BLaER1 (cell line): ENCODE measurements at regions not wholly inside any gene's neighbourhood (a gene's known extent, or its start where the extent isn't known, plus 50 kb on each side); places are given as distances from the start of the nearest gene placed in this dataset.

Experiments
- H3K27ac ChIP-seq: shearing (Covaris generic); formaldehyde crosslinking; 2 replicates; pipeline ENCODE4 v1.8.1; 2022
- H3K27me3 ChIP-seq: shearing (Covaris generic); formaldehyde crosslinking; 2 replicates; pipeline ENCODE4 v1.8.1; 2022
- H3K36me3 ChIP-seq: shearing (Covaris generic); formaldehyde crosslinking; 2 replicates; pipeline ENCODE4 v1.8.1; 2022
- H3K4me1 ChIP-seq: shearing (Covaris generic); formaldehyde crosslinking; 2 replicates; pipeline ENCODE4 v1.8.1; 2022
- H3K4me2 ChIP-seq: shearing (Covaris generic); formaldehyde crosslinking; 2 replicates; pipeline ENCODE4 v1.8.1; 2022
- H3K4me3 ChIP-seq: shearing (Covaris generic); formaldehyde crosslinking; 2 replicates; pipeline ENCODE4 v1.8.1; 2022
- H3K9ac ChIP-seq: shearing (Covaris generic); formaldehyde crosslinking; 2 replicates; pipeline ENCODE4 v1.8.1; 2022
- H3K9me3 ChIP-seq: shearing (Covaris generic); formaldehyde crosslinking; 2 replicates; pipeline ENCODE4 v1.8.1; 2022
- H4K20me1 ChIP-seq: shearing (Covaris generic); formaldehyde crosslinking; 2 replicates; pipeline ENCODE4 v1.8.1; 2022
- Cebpa-rat ChIP-seq: shearing (Covaris generic); IDR thresholded peaks from 2 replicates; pipeline ENCODE4 v1.8.1; 2022

GRCh38 chr3:182035324-182035723 lies 323.6 kb downstream of the SOX2 start:
- no peak for TF ChIP-seq Cebpa-rat
- no peaks in the 10 kb centered on the region for H3K36me3 ChIP-seq

GRCh38 chr3:182036382-182036781 lies 324.7 kb downstream of the SOX2 start:
- H3K27me3 ChIP-seq = no peaks in the 10 kb centered on the region
- H3K4me2 ChIP-seq = no peak overlapping the region
- no peaks in the 10 kb centered on the region for H4K20me1 ChIP-seq
- no peak for TF ChIP-seq Cebpa-rat
- no peak overlapping the region for H3K27ac ChIP-seq
- no peaks in the 10 kb centered on the region for H3K9me3 ChIP-seq
- H3K9ac ChIP-seq = no peak overlapping the region
- H3K4me3 ChIP-seq = no peak overlapping the region
- H3K36me3 ChIP-seq = no peaks in the 10 kb centered on the region
- H3K4me1 ChIP-seq = no peaks in the 10 kb centered on the region

More at GRCh38 chr3:182035324-182035723, 323.6 kb downstream of the SOX2 start:
- H4K20me1 ChIP-seq = no peaks in the 10 kb centered on the region
- no peaks in the 10 kb centered on the region for H3K9me3 ChIP-seq
- H3K4me1 ChIP-seq = no peaks in the 10 kb centered on the region
- H3K9ac ChIP-seq = no peak overlapping the region
- H3K27ac ChIP-seq = no peak overlapping the region
- no peaks in the 10 kb centered on the region for H3K27me3 ChIP-seq
- H3K4me3 ChIP-seq = no peak overlapping the region
- no peak overlapping the region for H3K4me2 ChIP-seq

- no peak for TF ChIP-seq Cebpa-rat
- no peak overlapping the region for H3K27ac ChIP-seq
- H3K4me2 ChIP-seq = no peak overlapping the region
- no peaks in the 10 kb centered on the region for H3K4me1 ChIP-seq
- H3K9ac ChIP-seq = no peak overlapping the region
- no peaks in the 10 kb centered on the region for H3K27me3 ChIP-seq
- H3K4me3 ChIP-seq = no peak overlapping the region
- no peaks in the 10 kb centered on the region for H3K9me3 ChIP-seq
- no peaks in the 10 kb centered on the region for H4K20me1 ChIP-seq
- H3K36me3 ChIP-seq = no peaks in the 10 kb centered on the region
Observed at GRCh38 chr3:182041668-182042291, 330.1 kb downstream of the SOX2 start.

- H3K27ac ChIP-seq = no peak overlapping the region
- H3K27me3 ChIP-seq = no peaks in the 10 kb centered on the region
- H3K9me3 ChIP-seq = no peaks in the 10 kb centered on the region
- H3K4me3 ChIP-seq = no peak overlapping the region
- no peak for TF ChIP-seq Cebpa-rat
- no peak overlapping the region for H3K9ac ChIP-seq
- no peaks in the 10 kb centered on the region for H3K4me1 ChIP-seq
- no peaks in the 10 kb centered on the region for H4K20me1 ChIP-seq
- no peak overlapping the region for H3K4me2 ChIP-seq
- no peaks in the 10 kb centered on the region for H3K36me3 ChIP-seq
Observed at GRCh38 chr3:182045736-182046135, 334.0 kb downstream of the SOX2 start.

GRCh38 chr3:182046166-182046764 lies 334.5 kb downstream of the SOX2 start:
- Histone ChIP-seq H3K4me1 (0 out of 2 replicates have a peak, but pooled peaks cover 4% of the 10 kb centered on the region), H3K9ac (no peak overlapping the region), H3K36me3 (no peaks in the 10 kb centered on the region), H3K27me3 (no peaks in the 10 kb centered on the region), H3K4me3 (no peak overlapping the region), H4K20me1 (no peaks in the 10 kb centered on the region), H3K27ac (no peak overlapping the region), H3K9me3 (no peaks in the 10 kb centered on the region), H3K4me2 (no peak overlapping the region)
- no peak for TF ChIP-seq Cebpa-rat

GRCh38 chr3:182050932-182051331 lies 339.2 kb downstream of the SOX2 start:
- Histone ChIP-seq H3K36me3 (no peaks in the 10 kb centered on the region), H3K9me3 (no peaks in the 10 kb centered on the region), H3K4me2 (no peak overlapping the region), H3K9ac (no peak overlapping the region), H3K27me3 (no peaks in the 10 kb centered on the region), H4K20me1 (no peaks in the 10 kb centered on the region), H3K4me1 (0 out of 2 replicates have a peak, but pooled peaks cover 4% of the 10 kb centered on the region), H3K4me3 (no peak overlapping the region), H3K27ac (no peak overlapping the region)
- no peak for TF ChIP-seq Cebpa-rat

GRCh38 chr3:182052332-182052731 lies 340.6 kb downstream of the SOX2 start:
- Histone ChIP-seq H3K4me2 (no peak overlapping the region), H3K9ac (no peak overlapping the region), H4K20me1 (no peaks in the 10 kb centered on the region), H3K9me3 (no peaks in the 10 kb centered on the region), H3K27ac (no peak overlapping the region), H3K4me3 (no peak overlapping the region), H3K36me3 (no peaks in the 10 kb centered on the region), H3K27me3 (no peaks in the 10 kb centered on the region), H3K4me1 (0 out of 2 replicates have a peak, but pooled peaks cover 4% of the 10 kb centered on the region)
- TF ChIP-seq Cebpa-rat = no peak

GRCh38 chr3:182052757-182053156 lies 341.0 kb downstream of the SOX2 start:
- Histone ChIP-seq H3K4me2 (no peak overlapping the region), H4K20me1 (no peaks in the 10 kb centered on the region), H3K9me3 (no peaks in the 10 kb centered on the region), H3K36me3 (no peaks in the 10 kb centered on the region), H3K4me1 (0 out of 2 replicates have a peak, but pooled peaks cover 4% of the 10 kb centered on the region), H3K9ac (no peak overlapping the region), H3K27ac (no peak overlapping the region), H3K4me3 (no peak overlapping the region), H3K27me3 (no peaks in the 10 kb centered on the region)
- TF ChIP-seq Cebpa-rat = no peak

GRCh38 chr3:182058488-182058887 lies 346.8 kb downstream of the SOX2 start:
- no peak overlapping the region for H3K4me3 ChIP-seq
- H3K4me2 ChIP-seq = no peak overlapping the region
- H3K27me3 ChIP-seq = no peaks in the 10 kb centered on the region
- no peaks in the 10 kb centered on the region for H3K9me3 ChIP-seq
- no peaks in the 10 kb centered on the region for H3K36me3 ChIP-seq
- H4K20me1 ChIP-seq = no peaks in the 10 kb centered on the region
- H3K4me1 ChIP-seq = no peaks in the 10 kb centered on the region
- H3K9ac ChIP-seq = no peak overlapping the region
- TF ChIP-seq Cebpa-rat = no peak
- no peak overlapping the region for H3K27ac ChIP-seq

GRCh38 chr3:182063742-182064141 lies 352.0 kb downstream of the SOX2 start:
- H3K4me3 ChIP-seq = no peak overlapping the region
- no peaks in the 10 kb centered on the region for H3K36me3 ChIP-seq
- no peaks in the 10 kb centered on the region for H3K27me3 ChIP-seq
- no peaks in the 10 kb centered on the region for H3K4me1 ChIP-seq
- no peak for TF ChIP-seq Cebpa-rat
- no peaks in the 10 kb centered on the region for H3K9me3 ChIP-seq
- H4K20me1 ChIP-seq = no peaks in the 10 kb centered on the region
- no peak overlapping the region for H3K9ac ChIP-seq
- H3K4me2 ChIP-seq = no peak overlapping the region
- no peak overlapping the region for H3K27ac ChIP-seq
